NCI-H524 (cell line): ENCODE measurements at regions not wholly inside any gene's neighbourhood (a gene's known extent, or its start where the extent isn't known, plus 50 kb on each side); places are given as distances from the start of the nearest gene placed in this dataset.

ENCODE experiments used
- DNase-seq, 2 experiments: peaks; one replicate each; lab custom pipeline; 2025; lab: John Stamatoyannopoulos, UW

DNA sequence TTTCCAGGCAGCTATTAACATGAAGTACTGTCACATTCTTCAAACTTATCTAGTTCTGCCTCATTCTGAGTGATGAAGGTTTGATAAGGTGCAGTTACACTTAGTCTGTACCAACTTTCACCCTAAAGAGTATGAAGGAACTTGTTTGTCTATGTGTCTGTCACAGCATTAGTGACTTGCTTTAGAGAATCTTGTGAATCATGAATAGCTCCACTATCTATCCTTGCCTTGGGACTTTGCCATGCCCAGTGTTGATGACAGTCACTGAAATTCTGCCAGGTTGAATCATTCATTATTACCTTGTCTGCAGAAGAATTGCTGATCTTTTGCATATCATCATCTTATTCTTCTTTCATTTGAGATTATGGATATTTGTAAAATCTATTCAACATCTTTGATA is 50.9 kb upstream of the A1CF start:
- no peak for DNase-seq

GRCh38 chr10:50937230-50937907 is 51.9 kb upstream of the A1CF start:
- DNase-seq, result peak in 1 of 2 experiments; percentile 16

DNA sequence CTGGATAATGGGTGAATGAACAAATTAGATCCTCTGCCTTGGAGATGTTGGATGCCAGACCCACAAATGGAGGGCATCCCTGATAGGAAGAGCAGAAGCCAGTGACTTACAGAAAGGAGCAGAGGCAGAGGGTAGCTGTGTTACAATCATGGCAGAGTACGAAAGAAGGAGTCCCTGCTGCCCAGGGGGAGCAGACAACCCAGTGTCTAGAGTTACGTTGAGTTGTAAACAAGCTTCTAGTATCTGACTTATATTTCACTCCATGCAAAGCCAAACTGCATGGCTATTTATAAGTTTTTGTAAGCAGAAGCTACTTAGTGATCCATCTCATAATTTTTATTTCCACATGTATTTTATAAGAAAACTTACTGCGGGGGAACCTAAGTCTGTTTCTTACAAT is 56.2 kb upstream of the A1CF start:
- no peak for DNase-seq

DNA sequence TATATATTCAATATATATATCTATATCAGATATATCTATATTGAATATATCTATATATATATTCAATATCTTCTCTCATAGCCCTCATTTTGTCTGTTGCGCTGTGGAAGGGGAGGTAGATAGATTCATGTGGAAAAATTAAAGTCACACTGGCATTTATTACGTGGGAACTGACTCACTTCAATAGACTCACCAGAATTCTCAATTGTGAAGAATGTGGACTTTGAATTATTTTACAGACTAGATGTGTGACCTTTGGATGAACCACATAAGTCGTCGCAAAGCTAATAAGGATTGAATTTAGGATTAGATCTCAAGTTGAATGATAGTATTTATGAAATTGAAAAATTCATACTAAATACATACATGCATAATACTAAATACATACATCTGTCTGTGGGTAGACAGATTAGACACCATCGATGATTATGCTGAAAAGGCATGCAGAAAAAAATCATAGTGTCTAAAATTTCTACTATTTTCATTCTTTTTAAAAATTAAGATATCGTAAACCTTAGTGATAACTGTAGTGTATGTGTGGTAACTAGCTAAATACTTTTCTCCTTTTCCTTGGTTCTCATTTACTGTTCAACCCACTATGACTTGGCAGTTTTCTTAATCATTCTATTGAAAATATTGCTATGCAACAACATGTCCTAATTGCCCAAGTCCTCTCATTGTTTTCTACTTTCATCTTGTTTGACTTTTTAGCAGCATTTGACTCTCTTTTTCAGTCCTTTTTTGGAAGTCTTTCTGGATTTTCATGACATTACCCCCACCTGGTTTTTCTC is 61.8 kb upstream of the A1CF start:
- DNase-seq, result no peak

GRCh38 chr10:50951365-50951764 is 65.9 kb upstream of the A1CF start:
- DNase-seq, result no peak

DNA sequence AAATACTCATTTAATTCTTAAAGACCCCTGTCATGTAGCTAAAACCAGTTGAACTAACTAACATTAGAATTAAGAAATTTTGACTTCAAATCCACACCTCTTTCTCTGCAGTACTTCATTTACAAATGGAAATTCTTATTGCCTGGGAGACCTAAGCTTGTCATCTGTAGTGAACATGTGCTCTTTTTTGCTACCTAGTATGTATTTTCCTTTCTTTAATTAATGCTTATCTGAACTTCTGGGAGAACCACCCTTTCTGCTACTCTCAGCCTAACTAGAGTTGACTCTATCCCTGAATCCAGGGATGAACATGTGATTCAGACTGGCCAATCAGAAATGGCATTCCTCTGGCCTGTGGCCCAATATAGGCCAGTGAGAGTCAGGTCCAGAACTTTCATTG is 75.9 kb upstream of the A1CF start:
- DNase-seq, result no peak

DNA sequence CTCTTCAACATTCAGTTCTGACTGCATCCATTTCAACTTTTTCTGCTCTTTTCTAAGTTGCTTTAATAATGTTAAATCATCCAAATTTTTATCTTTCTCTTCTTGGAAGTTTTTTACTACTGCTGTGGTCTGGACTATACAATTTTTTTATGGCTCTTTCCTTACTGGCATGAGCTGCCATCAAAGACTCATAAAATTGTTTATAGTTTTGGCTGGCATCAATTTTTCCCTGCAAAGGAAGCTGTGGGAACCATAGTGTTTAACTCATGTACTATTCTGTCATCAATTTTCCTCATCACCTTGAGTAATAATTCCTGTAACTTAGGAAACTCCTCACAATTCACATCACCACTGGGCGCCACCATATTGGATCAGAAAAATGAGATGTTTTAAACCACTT is 77.6 kb upstream of the A1CF start:
- no peak for DNase-seq

- DNase-seq, result no peak
Observed at GRCh38 chr10:50968386-50969091, 83.1 kb upstream of the A1CF start.

DNA sequence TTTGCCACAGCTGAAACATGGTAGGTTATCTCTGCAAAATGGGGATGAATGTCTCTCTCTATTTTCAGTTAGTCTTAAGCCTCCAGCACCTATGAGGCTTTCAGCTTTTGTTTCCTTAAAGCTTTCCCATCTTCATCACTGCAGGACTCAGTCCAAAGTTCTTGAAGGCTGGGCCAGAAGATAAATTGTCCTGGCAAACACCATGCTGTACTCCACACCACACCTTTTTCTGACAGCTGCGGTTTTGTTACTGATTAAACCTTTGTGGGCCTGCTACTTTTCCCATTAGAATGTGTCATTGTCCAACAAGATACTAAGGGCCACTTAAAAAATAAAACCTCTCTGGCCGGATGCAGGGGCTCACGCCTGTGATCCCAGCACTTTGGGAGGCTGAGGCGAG is 87.2 kb upstream of the A1CF start:
- no peak for DNase-seq

- no peak for DNase-seq
Observed at GRCh38 chr10:50981385-50981784, 92.9 kb upstream of the PRKG1 start.

DNA sequence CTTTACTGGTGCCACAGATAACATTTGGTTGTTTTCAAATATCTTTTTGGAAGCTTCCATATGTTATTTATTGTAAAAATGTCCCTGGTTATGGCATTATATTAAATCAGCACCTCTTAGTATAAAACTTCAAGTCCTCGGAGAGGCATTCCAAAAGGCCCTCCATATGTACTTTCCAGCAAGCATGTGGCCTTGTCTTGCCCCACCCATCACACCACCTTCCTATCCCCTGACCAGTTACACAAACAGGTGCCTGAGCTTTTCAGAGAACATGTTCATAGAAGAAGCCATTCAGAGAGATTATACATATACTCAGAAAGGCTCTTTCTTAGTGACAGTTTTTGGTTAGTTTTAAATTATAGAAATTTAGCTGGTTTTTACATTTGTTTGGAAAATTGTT is 92.4 kb upstream of the PRKG1 start:
- DNase-seq, result peak in 1 of 2 experiments; percentile 1

- DNase-seq, result peak in 1 of 2 experiments; percentile 29
Observed at GRCh38 chr10:50982989-50983388, 91.3 kb upstream of the PRKG1 start.

GRCh38 chr10:50987934-50988333 is 86.4 kb upstream of the PRKG1 start:
- no peak for DNase-seq

DNA sequence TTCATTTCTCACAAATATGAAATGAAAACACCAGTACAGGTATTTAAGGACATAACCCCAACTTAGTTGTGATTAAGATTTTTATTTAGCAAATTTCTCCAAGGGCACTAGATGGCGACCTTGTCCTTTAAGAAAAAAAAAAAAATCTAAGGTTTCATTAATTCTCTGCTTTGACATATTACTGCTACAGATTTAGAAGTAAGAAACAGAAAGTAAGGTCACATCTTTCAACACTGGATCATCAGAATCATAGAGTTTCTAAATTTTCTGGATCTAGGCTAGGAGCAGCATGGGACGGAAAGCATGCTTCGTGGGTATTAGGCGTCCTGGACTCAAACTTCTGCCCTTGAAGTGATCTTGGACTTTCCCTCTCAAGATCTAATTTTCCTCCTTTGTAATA is 85.5 kb upstream of the PRKG1 start:
- DNase-seq, result peak in 1 of 2 experiments; percentile 1

- peak; percentile 36 to 66 for DNase-seq
Observed at GRCh38 chr10:50990568-50991455, 83.5 kb upstream of the PRKG1 start.

DNA sequence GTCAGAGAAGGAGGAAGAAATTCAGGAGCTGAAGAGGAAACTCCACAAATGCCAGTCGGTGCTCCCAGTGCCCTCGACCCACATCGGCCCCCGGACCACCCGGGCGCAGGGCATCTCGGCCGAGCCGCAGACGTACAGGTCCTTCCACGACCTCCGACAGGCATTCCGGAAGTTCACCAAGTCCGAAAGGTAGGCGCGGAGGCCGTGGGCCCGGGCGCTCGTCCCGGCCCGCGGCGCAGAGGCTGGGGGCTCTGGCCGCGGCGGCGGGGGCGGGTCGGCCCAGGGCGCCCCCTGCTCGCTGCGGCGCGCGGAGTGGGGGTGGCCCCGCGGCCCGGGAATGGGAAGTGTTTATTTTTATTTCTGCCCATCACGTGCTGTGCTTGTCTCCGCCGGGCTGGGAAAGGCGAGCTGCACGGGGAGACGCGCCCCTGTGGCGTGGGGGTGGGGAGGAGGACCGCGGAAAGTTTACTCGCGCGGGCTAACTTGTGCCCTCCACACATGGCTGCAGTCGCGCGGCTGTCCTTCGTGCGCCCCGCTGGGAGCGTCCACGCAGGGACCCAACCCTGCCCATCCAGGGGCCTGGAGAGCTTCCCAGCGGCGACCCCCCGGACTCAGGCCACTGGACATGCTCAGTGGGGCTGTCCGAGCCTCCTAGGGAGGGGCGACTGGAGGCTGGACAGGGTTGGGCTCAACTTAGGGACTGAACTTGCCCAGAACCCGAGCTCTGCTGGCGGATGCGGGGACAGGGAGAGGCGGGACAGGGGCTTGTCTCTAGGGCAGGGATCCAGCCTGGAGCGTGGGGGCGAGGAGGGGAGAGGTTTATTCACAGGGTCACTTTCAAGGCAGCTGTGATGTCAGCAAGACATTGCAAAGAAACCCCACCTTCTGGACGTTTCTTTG is 82.6 kb upstream of the PRKG1 start:
- DNase-seq, result peak in 1 of 2 experiments; percentile 4

GRCh38 chr10:50992356-50992901 is 81.9 kb upstream of the PRKG1 start:
- DNase-seq, result no peak

DNA sequence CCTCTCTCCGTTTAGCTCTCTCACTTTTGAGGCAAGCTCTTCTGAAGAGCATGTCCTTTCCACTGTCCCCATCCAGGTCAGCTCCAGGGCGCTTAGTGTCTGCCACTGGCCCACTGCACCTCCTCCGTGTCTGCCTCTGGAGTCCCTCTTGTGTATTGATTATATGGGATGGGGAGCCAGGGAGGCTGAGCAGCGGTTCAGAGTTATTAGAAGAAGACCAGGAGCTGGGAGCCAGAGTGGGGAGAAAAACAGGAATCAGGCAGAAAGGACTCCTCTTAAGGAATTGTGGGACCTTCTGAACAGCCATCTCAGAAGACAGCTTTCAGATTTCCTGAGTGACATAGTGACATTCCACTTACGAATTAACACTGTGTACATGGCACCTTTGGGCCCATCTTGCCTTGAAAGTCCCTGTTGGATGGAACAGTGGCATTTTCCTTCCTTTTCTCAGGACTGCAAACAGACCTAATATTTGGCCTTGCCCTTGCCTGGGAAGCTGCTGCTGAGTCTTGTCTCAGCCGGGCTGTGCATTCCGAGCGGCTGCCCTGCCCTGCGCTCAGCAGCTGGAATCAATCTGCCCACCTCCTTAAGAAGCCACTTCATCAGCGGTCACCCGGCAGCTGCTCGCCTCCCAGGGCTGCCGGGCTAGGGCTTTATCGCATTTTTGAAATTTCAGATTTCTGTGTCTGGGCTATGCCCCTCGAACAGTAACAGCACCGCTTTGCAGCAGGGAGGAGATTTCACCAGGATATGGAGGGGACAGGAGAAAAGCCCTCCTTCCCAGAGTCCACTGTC is 81.1 kb upstream of the PRKG1 start:
- peak; percentile 2 to 44 for DNase-seq

GRCh38 chr10:50993771-50994251 is 80.5 kb upstream of the PRKG1 start:
- DNase-seq, result no peak

GRCh38 chr10:50997461-50997860 is 76.8 kb upstream of the PRKG1 start:
- no peak for DNase-seq
